ENCODE measurements at regions not wholly inside any gene's neighbourhood (a gene's known extent, or its start where the extent isn't known, plus 50 kb on each side); places are given as distances from the start of the nearest gene placed in this dataset.

DNA sequence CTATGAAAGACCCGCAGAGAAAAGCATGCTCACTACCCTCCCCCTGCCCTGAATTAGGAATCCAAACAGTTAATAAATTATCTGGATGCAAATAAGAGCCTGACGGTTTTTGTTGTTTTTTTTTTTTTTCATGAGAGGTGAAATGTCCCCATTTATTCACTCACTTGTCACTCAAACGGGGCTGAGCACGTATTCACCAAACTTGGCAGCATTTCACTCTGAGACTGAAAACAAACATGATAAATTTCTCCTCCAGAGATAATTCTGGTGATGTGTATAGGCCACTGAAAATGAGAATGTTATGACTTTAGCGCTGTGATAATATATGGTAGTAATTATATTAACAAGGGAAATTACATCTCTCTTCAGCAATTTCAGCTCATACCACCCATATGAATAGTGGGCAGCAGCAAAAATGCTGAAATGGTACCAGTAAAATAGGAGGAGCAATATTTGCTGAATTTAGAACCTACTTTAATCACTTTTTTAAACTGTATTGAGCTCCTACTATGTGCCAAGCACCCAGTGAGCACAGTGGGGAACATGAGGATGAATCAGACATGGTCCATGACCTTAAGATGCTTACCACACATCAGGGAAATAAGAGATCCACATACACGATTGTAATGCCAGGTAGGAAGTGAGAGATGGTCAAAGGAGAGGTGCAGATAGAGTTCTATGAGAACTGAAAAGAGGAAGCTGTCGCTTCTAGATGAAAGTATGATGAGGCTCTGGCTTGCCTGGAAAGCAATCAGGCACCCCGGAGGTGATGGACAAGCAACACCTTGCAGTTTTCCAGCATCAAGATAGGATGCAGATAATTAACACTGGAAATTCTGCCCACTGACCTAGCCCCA is 286.5 kb upstream of the TMPO start (continued):
- TF ChIP-seq, protein P1, sequence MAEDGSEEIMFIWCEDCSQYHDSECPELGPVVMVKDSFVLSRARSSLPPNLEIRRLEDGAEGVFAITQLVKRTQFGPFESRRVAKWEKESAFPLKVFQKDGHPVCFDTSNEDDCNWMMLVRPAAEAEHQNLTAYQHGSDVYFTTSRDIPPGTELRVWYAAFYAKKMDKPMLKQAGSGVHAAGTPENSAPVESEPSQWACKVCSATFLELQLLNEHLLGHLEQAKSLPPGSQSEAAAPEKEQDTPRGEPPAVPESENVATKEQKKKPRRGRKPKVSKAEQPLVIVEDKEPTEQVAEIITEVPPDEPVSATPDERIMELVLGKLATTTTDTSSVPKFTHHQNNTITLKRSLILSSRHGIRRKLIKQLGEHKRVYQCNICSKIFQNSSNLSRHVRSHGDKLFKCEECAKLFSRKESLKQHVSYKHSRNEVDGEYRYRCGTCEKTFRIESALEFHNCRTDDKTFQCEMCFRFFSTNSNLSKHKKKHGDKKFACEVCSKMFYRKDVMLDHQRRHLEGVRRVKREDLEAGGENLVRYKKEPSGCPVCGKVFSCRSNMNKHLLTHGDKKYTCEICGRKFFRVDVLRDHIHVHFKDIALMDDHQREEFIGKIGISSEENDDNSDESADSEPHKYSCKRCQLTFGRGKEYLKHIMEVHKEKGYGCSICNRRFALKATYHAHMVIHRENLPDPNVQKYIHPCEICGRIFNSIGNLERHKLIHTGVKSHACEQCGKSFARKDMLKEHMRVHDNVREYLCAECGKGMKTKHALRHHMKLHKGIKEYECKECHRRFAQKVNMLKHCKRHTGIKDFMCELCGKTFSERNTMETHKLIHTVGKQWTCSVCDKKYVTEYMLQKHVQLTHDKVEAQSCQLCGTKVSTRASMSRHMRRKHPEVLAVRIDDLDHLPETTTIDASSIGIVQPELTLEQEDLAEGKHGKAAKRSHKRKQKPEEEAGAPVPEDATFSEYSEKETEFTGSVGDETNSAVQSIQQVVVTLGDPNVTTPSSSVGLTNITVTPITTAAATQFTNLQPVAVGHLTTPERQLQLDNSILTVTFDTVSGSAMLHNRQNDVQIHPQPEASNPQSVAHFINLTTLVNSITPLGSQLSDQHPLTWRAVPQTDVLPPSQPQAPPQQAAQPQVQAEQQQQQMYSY (CRISPR knock-in tag; IDR thresholded peaks at IDR 0.05), result no peak
- TF ChIP-seq CHD4 (IDR thresholded peaks at IDR 0.05) (no peak), GATAD2B (conservative IDR thresholded peaks at IDR 0.05; ENCODE audit: low read depth) (peak; percentile 48; the same call in 1 of the 2 replicates), NFYB (IDR thresholded peaks at IDR 0.05; ENCODE audit: insufficient read depth, low read depth, low read length) (no peak), RB1 (IDR thresholded peaks at IDR 0.05; ENCODE audit: borderline replicate concordance) (no peak), RBBP5 (conservative IDR thresholded peaks at IDR 0.05) (no peak), SMAD1 (IDR thresholded peaks at IDR 0.05; ENCODE audit: low read depth, partially characterized antibody) (no peak), SREBF2 (IDR thresholded peaks at IDR 0.05; ENCODE audit: low read length) (no peak), BACH1 (IDR thresholded peaks at IDR 0.05; ENCODE audit: borderline replicate concordance) (no peak), TBL1XR1 (IDR thresholded peaks at IDR 0.05; ENCODE audit: low read depth, low read length) (no peak), JUND (IDR thresholded peaks at IDR 0.05; ENCODE audit: low read depth, low read length) (no peak), ZNF384 (IDR thresholded peaks at IDR 0.05; ENCODE audit: borderline replicate concordance, low read depth, low read length) (peak; percentile 75)
- TF ChIP-seq, protein P2, sequence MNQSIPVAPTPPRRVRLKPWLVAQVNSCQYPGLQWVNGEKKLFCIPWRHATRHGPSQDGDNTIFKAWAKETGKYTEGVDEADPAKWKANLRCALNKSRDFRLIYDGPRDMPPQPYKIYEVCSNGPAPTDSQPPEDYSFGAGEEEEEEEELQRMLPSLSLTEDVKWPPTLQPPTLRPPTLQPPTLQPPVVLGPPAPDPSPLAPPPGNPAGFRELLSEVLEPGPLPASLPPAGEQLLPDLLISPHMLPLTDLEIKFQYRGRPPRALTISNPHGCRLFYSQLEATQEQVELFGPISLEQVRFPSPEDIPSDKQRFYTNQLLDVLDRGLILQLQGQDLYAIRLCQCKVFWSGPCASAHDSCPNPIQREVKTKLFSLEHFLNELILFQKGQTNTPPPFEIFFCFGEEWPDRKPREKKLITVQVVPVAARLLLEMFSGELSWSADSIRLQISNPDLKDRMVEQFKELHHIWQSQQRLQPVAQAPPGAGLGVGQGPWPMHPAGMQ (IDR thresholded peaks at IDR 0.05; ENCODE audit: borderline replicate concordance), result no peak
- TF ChIP-seq, protein P3, sequence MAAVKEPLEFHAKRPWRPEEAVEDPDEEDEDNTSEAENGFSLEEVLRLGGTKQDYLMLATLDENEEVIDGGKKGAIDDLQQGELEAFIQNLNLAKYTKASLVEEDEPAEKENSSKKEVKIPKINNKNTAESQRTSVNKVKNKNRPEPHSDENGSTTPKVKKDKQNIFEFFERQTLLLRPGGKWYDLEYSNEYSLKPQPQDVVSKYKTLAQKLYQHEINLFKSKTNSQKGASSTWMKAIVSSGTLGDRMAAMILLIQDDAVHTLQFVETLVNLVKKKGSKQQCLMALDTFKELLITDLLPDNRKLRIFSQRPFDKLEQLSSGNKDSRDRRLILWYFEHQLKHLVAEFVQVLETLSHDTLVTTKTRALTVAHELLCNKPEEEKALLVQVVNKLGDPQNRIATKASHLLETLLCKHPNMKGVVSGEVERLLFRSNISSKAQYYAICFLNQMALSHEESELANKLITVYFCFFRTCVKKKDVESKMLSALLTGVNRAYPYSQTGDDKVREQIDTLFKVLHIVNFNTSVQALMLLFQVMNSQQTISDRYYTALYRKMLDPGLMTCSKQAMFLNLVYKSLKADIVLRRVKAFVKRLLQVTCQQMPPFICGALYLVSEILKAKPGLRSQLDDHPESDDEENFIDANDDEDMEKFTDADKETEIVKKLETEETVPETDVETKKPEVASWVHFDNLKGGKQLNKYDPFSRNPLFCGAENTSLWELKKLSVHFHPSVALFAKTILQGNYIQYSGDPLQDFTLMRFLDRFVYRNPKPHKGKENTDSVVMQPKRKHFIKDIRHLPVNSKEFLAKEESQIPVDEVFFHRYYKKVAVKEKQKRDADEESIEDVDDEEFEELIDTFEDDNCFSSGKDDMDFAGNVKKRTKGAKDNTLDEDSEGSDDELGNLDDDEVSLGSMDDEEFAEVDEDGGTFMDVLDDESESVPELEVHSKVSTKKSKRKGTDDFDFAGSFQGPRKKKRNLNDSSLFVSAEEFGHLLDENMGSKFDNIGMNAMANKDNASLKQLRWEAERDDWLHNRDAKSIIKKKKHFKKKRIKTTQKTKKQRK (IDR thresholded peaks at IDR 0.05; ENCODE audit: low read depth, low read length), result no peak
- TF ChIP-seq, protein P4, sequence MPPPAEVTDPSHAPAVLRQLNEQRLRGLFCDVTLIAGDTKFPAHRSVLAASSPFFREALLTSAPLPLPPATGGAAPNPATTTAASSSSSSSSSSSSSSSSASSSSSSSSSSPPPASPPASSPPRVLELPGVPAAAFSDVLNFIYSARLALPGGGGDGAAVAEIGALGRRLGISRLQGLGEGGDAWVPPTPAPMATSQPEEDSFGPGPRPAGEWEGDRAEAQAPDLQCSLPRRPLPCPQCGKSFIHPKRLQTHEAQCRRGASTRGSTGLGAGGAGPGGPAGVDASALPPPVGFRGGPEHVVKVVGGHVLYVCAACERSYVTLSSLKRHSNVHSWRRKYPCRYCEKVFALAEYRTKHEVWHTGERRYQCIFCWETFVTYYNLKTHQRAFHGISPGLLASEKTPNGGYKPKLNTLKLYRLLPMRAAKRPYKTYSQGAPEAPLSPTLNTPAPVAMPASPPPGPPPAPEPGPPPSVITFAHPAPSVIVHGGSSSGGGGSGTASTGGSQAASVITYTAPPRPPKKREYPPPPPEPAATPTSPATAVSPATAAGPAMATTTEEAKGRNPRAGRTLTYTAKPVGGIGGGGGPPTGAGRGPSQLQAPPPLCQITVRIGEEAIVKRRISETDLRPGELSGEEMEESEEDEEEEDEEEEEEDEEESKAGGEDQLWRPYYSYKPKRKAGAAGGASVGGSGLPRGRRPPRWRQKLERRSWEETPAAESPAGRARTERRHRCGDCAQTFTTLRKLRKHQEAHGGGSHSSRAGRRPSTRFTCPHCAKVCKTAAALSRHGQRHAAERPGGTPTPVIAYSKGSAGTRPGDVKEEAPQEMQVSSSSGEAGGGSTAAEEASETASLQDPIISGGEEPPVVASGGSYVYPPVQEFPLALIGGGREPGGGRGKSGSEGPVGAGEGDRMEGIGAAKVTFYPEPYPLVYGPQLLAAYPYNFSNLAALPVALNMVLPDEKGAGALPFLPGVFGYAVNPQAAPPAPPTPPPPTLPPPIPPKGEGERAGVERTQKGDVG (CRISPR knock-in tag; IDR thresholded peaks at IDR 0.05), result no peak
